ENCODE measurements at regions not wholly inside any gene's neighbourhood (a gene's known extent, or its start where the extent isn't known, plus 50 kb on each side); places are given as distances from the start of the nearest gene placed in this dataset.

- no peaks in the 10 kb centered on the region for H3K9me3 ChIP-seq
- in situ Hi-C loops (cut with MboI; ENCODE audit: low pct_ligation_motif_present in 1 of 4, low pct_unique_long_range_greater_than_20kb in 1 of 4, low sequenced_read_pairs in 3 of 4), result no loop called here
- DNase-seq, result no peak
- no peak overlapping the region for H3K27ac ChIP-seq
- intact Hi-C loops (cut with DNase I; ENCODE audit: low total_unique reads), result no loop called here
- H3K36me3 ChIP-seq, result no peaks in the 10 kb centered on the region
- WGBS, 2 donors (ENCODE audit: low coverage in 1 of 2), result 68 to 78% methylated on average over 3 to 4 of the region's 4 CpGs
- H3K27me3 ChIP-seq, result no peaks in the 10 kb centered on the region
- no peak overlapping the region for H3K4me3 ChIP-seq
- no peak for TF ChIP-seq POLR2A (IDR thresholded peaks at IDR 0.05)
- TF ChIP-seq POLR2AphosphoS5 (IDR thresholded peaks at IDR 0.05), result no peak
- TF ChIP-seq CTCF (IDR thresholded peaks at IDR 0.05), result no peak
- no peak for TF ChIP-seq EP300 (IDR thresholded peaks at IDR 0.05; ENCODE audit: low read depth)
- no peaks in the 10 kb centered on the region for H3K4me1 ChIP-seq
Measured at GRCh38 chr6:74932232-74932888, 273.5 kb downstream of the COL12A1 start.

- Histone ChIP-seq H3K27ac (no peak overlapping the region), H3K27me3 (no peaks in the 10 kb centered on the region), H3K4me1 (no peaks in the 10 kb centered on the region), H3K4me3 (no peak overlapping the region), H3K36me3 (no peaks in the 10 kb centered on the region), H3K9me3 (no peaks in the 10 kb centered on the region)
- DNase-seq, result no peak
- in situ Hi-C loops (cut with MboI; ENCODE audit: low pct_ligation_motif_present in 1 of 4, low pct_unique_long_range_greater_than_20kb in 1 of 4, low sequenced_read_pairs in 3 of 4), result no loop called here
- TF ChIP-seq POLR2AphosphoS5 (IDR thresholded peaks at IDR 0.05), result no peak
- no peak for TF ChIP-seq CTCF (IDR thresholded peaks at IDR 0.05)
- no peak for TF ChIP-seq POLR2A (IDR thresholded peaks at IDR 0.05)
- TF ChIP-seq EP300 (IDR thresholded peaks at IDR 0.05; ENCODE audit: low read depth), result no peak
- intact Hi-C loops (cut with DNase I; ENCODE audit: low total_unique reads), result no loop called here
- 50 to 59% methylated on average over 1 of the region's 1 CpG for WGBS, 2 donors (ENCODE audit: low coverage in 1 of 2)
Measured at GRCh38 chr6:74931558-74931957, 274.3 kb downstream of the COL12A1 start.

- DNase-seq, result no peak
- Histone ChIP-seq H3K36me3 (no peaks in the 10 kb centered on the region), H3K4me3 (no peak overlapping the region), H3K4me1 (no peaks in the 10 kb centered on the region), H3K27ac (no peak overlapping the region), H3K9me3 (no peaks in the 10 kb centered on the region), H3K27me3 (no peaks in the 10 kb centered on the region)
- intact Hi-C loops (cut with DNase I; ENCODE audit: low total_unique reads), result no loop called here
- in situ Hi-C loops (cut with MboI; ENCODE audit: low pct_ligation_motif_present in 1 of 4, low pct_unique_long_range_greater_than_20kb in 1 of 4, low sequenced_read_pairs in 3 of 4), result no loop called here
- no peak for TF ChIP-seq POLR2AphosphoS5 (IDR thresholded peaks at IDR 0.05)
- 25 to 48% methylated on average over 4 of the region's 4 CpGs for WGBS, 2 donors (ENCODE audit: low coverage in 1 of 2)
Measured at GRCh38 chr6:74928203-74928602, 277.6 kb downstream of the COL12A1 start.

- 67 to 82% methylated on average over 3 of the region's 3 CpGs for WGBS, 2 donors (ENCODE audit: low coverage in 1 of 2)
- Histone ChIP-seq H3K27ac (no peak overlapping the region), H3K36me3 (no peaks in the 10 kb centered on the region), H3K27me3 (no peaks in the 10 kb centered on the region), H3K9me3 (no peaks in the 10 kb centered on the region), H3K4me3 (no peak overlapping the region), H3K4me1 (no peaks in the 10 kb centered on the region)
- TF ChIP-seq POLR2AphosphoS5 (IDR thresholded peaks at IDR 0.05), result no peak
- TF ChIP-seq CTCF (IDR thresholded peaks at IDR 0.05), result no peak
- no peak for TF ChIP-seq EP300 (IDR thresholded peaks at IDR 0.05; ENCODE audit: low read depth)
- no peak for TF ChIP-seq POLR2A (IDR thresholded peaks at IDR 0.05)
- no peak for DNase-seq
- in situ Hi-C loops (cut with MboI; ENCODE audit: low pct_ligation_motif_present in 1 of 4, low pct_unique_long_range_greater_than_20kb in 1 of 4, low sequenced_read_pairs in 3 of 4), result no loop called here
- intact Hi-C loops (cut with DNase I; ENCODE audit: low total_unique reads), result no loop called here
Measured at GRCh38 chr6:74927299-74927698, 278.6 kb downstream of the COL12A1 start.

GRCh38 chr6:74925683-74926082 lies 280.2 kb downstream of the COL12A1 start:
- intact Hi-C loops (cut with DNase I; ENCODE audit: low total_unique reads) (no loop called here), in situ Hi-C loops (cut with MboI; ENCODE audit: low pct_ligation_motif_present in 1 of 4, low pct_unique_long_range_greater_than_20kb in 1 of 4, low sequenced_read_pairs in 3 of 4) (no loop called here)
- Histone ChIP-seq H3K27me3 (no peaks in the 10 kb centered on the region), H3K27ac (no peak overlapping the region), H3K4me3 (no peak overlapping the region), H3K4me1 (no peaks in the 10 kb centered on the region), H3K36me3 (no peaks in the 10 kb centered on the region), H3K9me3 (no peaks in the 10 kb centered on the region)
- DNase-seq, result no peak
- TF ChIP-seq EP300 (IDR thresholded peaks at IDR 0.05; ENCODE audit: low read depth) (no peak), POLR2AphosphoS5 (IDR thresholded peaks at IDR 0.05) (no peak), POLR2A (IDR thresholded peaks at IDR 0.05) (no peak), CTCF (IDR thresholded peaks at IDR 0.05) (no peak)
- 69 to 80% methylated on average over 1 to 5 of the region's 5 CpGs for WGBS, 2 donors (ENCODE audit: low coverage in 1 of 2)

All from transverse colon (tissue), 4 donors.